H1 (cell line): ENCODE measurements at regions not wholly inside any gene's neighbourhood (a gene's known extent, or its start where the extent isn't known, plus 50 kb on each side); places are given as distances from the start of the nearest gene placed in this dataset.

Experiments used
- KDM1A ChIP-seq: fragments of 200-600, 300-600 bp; sonication (generic); IDR thresholded peaks from 2 replicates; pipeline ENCODE4 v1.7.1; 2016; ENCODE audit warnings: mild to moderate bottlenecking, low read length, borderline replicate concordance
- SAP30 ChIP-seq: fragments of 300-600 bp; sonication (generic); IDR thresholded peaks from 2 replicates; pipeline ENCODE4 v1.7.1; 2012; ENCODE audit warnings: low read length, moderate library complexity, mild to moderate bottlenecking, inconsistent platforms; ENCODE audit not compliant: insufficient read depth, insufficient replicate concordance
- ZNF274 ChIP-seq: IDR thresholded peaks from 2 replicates; pipeline ENCODE4 v1.7.0; 2012; ENCODE audit warnings: low read length, borderline replicate concordance; ENCODE audit errors: extremely low read depth

DNA sequence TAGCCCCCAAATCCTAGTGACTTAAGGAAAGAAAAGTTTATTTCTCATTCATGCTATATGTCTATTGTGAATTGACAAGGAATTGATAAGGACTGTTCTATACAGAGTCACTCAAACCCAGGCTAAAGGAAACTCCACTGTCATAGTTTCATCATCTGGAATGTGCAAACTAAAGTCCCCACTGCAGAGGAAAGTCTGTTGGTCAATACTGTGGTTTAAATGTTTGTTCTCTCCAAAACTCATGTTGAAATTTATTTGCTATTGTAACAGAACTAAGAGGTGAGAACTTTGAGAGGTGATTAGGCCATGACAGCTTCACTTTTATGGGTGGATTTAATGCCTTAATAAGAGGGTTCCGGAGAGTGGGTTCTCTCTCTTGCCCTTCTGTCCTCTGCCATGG lies 149.6 kb downstream of the COX18 start (continued):
- TF ChIP-seq KDM1A (no peak), ZNF274 (no peak), SAP30 (no peak)
